CD1c-positive myeloid dendritic cell (primary cell): ENCODE measurements at regions not wholly inside any gene's neighbourhood (a gene's known extent, or its start where the extent isn't known, plus 50 kb on each side); places are given as distances from the start of the nearest gene placed in this dataset.
"Not testable (repeated sequence)": the region's sequence is repeated elsewhere in the genome, so short reads cannot be mapped to it uniquely, and the experiment has no call there.

Experiments
- DNase-seq: peaks from one replicate; pipeline ENCODE4 v3.0.0-alpha.2; 2016; ENCODE audit errors: extremely low spot score

GRCh38 chr12:62003701-62004100 is 256.5 kb upstream of the USP15 start:
- peak; percentile 80 for DNase-seq

- DNase-seq, result no peak
Observed at GRCh38 chr12:62005615-62006014, 254.6 kb upstream of the USP15 start.

GRCh38 chr12:62006076-62006732 is 254.0 kb upstream of the USP15 start:
- DNase-seq, result peak; percentile 59

GRCh38 chr12:62008703-62009102 is 251.5 kb upstream of the USP15 start:
- DNase-seq, result no peak

- DNase-seq, result no peak
Observed at GRCh38 chr12:62009445-62009844, 250.8 kb upstream of the USP15 start.

- not testable (repeated sequence) for DNase-seq
Observed at GRCh38 chr12:62010331-62010906, 249.8 kb upstream of the USP15 start.

GRCh38 chr12:62010973-62011372 is 249.2 kb upstream of the USP15 start:
- not testable (repeated sequence) for DNase-seq

GRCh38 chr12:62014330-62014729 is 245.9 kb upstream of the USP15 start:
- DNase-seq, result no peak

- DNase-seq, result no peak
Observed at GRCh38 chr12:62016021-62016420, 244.2 kb upstream of the USP15 start.

- no peak for DNase-seq
Observed at GRCh38 chr12:62021808-62022207, 238.4 kb upstream of the USP15 start.

GRCh38 chr12:62028536-62028935 is 231.7 kb upstream of the USP15 start:
- DNase-seq, result no peak

GRCh38 chr12:62032870-62033269 is 227.3 kb upstream of the USP15 start:
- no peak for DNase-seq

GRCh38 chr12:62044450-62045135 is 215.6 kb upstream of the USP15 start:
- DNase-seq, result no peak

GRCh38 chr12:62045211-62045610 is 215.0 kb upstream of the USP15 start:
- no peak for DNase-seq

- no peak for DNase-seq
Observed at GRCh38 chr12:62050785-62051184, 209.4 kb upstream of the USP15 start.

- no peak for DNase-seq
Observed at GRCh38 chr12:62069976-62070375, 190.2 kb upstream of the USP15 start.

- DNase-seq, result not testable (repeated sequence)
Observed at GRCh38 chr12:62073236-62073635, 187.0 kb upstream of the USP15 start.

- DNase-seq, result peak; percentile 59
Observed at GRCh38 chr12:62075870-62076269, 184.3 kb upstream of the USP15 start.

- DNase-seq, result no peak
Observed at GRCh38 chr12:62078020-62078419, 182.2 kb upstream of the USP15 start.

GRCh38 chr12:62082448-62082847 is 177.8 kb upstream of the USP15 start:
- no peak for DNase-seq

GRCh38 chr12:62098132-62098531 is 162.1 kb upstream of the USP15 start:
- no peak for DNase-seq

GRCh38 chr12:62103748-62104147 is 156.5 kb upstream of the USP15 start:
- DNase-seq, result no peak

GRCh38 chr12:62106547-62107185 is 153.5 kb upstream of the USP15 start:
- DNase-seq, result peak; percentile 59
